HG03575 (cell line): ENCODE measurements at regions not wholly inside any gene's neighbourhood (a gene's known extent, or its start where the extent isn't known, plus 50 kb on each side); places are given as distances from the start of the nearest gene placed in this dataset.

Experiments
- ATAC-seq: cut with Tn5 transposase; IDR thresholded peaks from one replicate; pipeline ENCODE4 v1.9.1; 2021; ENCODE audit not compliant: unreplicated experiment, insufficient number of reproducible peaks, low FRiP score; ENCODE audit errors: extremely low read depth

DNA sequence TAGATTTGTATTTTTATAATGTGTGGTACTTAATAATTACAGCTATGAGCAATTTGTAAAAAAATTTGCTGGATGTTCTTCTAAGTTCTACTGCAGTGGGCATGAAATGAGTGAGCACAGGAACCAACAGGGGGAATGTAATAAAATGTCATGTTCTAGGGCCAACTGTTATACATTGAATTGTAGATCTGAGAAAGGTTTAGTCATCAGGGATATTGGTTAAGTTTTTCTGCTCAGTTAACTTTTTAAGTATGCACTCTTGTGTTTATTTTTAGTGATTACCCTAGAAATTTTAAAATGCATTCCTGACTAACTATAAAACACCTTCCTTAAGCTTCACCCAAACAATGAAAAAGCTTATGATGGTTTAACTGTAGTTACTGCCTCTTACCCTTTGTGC is 101.8 kb downstream of the CAND1 start:
- no peak for ATAC-seq

- ATAC-seq = no peak
These were observed 107.9 kb downstream of the CAND1 start for GRCh38 chr12:67377021-67377420.

DNA sequence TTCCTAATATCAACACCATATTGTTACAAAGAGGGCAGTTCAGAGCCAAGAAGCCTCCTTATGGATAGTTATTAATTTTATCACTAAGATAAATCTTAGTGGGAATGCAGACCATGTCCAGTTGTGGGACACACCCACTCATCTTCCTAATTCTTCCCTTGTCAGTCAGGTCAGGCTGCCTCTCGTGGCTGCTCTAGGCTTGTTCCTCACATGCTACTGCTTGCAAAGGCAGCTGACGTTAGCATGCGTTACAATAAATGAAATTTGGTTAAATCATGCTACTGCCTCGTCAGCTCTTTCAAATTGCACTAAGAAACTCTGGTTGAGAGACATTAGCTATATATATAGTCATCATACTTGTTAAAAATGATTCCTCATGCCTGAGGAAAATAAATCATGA is 108.4 kb downstream of the CAND1 start:
- ATAC-seq = no peak

DNA sequence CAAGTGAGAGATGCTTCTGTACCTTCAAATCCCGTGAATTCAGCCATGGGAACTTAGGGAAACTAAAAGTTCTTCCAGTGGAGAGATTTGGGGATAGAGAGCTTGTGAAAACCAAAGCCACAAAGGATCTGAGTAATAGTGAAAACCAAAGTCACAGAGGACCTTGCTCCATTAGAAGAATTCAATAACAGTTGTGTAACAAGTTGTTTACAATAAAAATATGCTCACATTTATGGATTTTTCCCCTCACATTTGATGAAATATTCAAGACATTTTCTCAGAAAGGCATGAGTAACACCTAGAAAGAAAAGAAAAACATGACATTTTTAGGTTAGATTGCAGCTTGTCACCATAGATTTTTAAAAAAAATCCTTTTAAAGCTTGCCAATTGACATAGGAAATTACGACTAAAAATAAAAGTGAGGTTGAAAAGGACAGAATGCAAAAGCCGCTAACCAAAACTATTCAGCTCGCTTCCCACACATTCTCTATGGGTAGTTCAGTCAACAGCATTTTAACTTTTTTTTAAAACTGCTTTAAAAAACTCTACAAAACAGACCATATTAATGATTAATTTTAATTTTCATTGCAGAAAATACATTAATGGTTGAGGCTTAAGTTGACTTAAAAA is 113.2 kb downstream of the CAND1 start:
- no peak for ATAC-seq

DNA sequence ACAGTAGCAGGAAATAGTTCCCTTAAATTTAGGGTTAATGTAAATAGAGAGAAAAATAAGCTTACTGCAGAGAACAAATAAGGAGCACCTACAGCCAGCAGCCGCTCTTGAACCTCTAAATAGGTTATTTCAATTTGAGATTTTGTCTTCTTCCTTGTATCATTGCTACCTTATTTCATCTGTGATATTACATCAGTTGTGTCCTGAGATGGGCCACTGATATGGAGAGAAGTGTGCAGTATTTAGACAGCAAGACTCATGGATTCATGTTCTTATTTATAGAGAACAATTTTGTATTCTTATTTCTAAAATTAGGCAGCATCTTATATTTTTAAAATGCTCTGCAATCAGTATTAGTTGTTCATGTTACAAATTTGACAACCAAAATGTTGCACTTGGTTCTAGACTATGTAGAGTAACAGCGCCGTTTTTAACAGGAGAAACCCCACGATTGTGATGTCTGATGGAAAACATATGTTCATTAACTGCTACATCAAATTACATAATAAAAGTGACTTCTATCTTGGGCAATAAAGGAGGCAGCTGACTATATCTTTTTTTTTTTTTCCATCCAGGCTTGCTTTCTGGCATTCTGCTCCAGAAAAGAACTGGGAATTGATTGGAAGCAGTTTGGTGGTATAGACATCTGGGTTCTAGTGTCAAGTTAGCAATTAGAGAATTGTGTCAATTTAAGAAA is 117.9 kb downstream of the CAND1 start:
- no peak for ATAC-seq

GRCh38 chr12:67388331-67389138 is 119.4 kb downstream of the CAND1 start:
- no peak for ATAC-seq

GRCh38 chr12:67390273-67390672 is 121.1 kb downstream of the CAND1 start:
- no peak for ATAC-seq

GRCh38 chr12:67391034-67391433 is 121.9 kb downstream of the CAND1 start:
- no peak for ATAC-seq

DNA sequence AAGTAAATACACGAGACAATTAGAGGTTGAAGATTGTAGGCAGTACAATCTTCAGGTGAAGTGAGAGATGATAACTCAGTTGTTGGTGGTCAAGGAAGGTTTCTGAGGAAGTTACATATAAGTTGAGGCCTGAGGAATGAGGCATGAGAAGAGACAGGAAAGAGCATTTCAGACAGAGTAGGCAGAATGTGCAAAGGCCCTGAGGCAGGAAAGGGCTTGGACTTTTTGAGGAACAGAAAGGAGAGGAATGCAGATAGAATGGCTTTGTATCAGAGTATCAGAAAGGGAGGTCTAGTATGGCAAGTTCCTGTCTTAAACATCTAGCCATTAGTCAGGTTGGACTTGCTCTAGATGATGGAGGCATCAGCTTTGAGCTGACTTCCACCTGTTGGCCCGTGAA is 122.5 kb downstream of the CAND1 start:
- no peak for ATAC-seq

DNA sequence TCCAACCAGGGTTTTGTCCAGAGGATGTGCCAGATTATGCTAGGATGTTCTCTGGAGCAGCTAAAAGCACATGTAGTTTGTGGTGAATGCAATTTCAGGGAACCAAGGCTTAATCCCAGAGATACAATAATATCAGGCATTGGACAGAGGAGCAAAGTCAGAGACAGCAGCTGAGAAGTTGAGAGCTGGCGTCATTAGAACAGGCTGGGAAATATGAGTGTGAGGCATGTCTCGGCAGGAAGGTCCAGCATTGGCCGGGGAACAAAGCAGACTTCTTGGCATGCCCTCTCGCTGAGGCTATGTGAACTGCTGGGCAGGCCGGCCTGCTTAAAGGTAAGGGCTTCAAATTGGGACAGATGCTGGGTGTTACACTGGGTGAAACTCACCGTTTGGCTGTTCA is 125.4 kb downstream of the CAND1 start:
- no peak for ATAC-seq

DNA sequence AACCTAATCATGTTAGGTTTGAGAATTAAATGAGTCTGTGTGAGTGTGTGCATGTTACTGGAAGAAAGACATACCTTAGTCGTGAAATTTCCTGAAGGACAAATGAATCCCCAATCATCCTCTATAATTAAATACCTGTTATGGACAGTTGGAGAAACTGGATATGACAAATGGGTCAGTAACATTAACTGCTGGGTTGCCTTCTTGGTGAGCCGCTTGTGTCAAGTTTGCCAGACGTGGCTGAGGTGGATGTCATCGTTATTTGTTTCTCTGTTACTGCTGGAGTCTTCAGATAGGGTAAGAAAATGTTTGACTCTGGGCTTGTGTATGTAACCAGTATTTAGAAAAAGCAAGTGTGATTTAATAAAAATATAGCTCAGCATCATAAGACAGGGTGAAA is 131.6 kb downstream of the CAND1 start:
- ATAC-seq = no peak

DNA sequence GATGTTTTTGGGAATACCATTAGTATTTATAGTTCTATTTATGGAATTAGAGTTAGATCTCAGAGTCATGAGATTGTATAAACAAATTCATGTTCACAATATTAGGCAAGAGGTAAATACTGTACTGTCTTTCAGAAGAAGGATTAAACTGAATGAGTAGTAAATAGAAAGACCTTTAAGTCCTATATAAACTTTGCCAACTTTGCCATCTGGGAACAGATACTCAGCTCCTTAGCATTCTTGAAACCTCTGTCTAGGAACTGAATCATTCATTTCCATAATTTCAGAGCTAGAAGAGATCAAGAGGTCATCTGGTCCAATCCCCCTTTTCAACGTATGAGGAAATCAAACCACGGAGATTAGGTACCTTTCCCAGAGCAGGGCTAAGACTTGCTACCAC is 141.1 kb downstream of the CAND1 start:
- ATAC-seq = no peak

GRCh38 chr12:67410667-67411067 is 141.5 kb downstream of the CAND1 start:
- ATAC-seq = no peak

DNA sequence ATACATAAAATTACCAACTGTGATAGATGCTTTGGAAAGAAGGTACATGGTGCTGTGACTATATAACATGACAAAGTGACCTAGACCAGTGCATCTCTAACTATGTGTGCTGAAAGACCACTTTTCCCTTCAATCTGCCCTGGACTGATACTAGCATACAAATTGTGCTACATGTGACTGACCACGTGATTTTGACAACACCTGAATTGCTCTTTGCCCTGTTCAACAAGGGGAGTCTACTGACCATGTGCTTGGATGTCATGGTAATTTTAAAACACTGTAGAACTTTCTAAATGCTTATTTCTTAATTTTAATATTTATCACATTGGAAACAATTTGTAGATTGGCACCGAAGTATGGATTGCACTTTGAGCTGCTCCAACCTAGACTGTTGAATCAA is 142.4 kb downstream of the CAND1 start:
- ATAC-seq = no peak

- ATAC-seq = no peak
These were observed 144.4 kb downstream of the CAND1 start for GRCh38 chr12:67413577-67413976.

DNA sequence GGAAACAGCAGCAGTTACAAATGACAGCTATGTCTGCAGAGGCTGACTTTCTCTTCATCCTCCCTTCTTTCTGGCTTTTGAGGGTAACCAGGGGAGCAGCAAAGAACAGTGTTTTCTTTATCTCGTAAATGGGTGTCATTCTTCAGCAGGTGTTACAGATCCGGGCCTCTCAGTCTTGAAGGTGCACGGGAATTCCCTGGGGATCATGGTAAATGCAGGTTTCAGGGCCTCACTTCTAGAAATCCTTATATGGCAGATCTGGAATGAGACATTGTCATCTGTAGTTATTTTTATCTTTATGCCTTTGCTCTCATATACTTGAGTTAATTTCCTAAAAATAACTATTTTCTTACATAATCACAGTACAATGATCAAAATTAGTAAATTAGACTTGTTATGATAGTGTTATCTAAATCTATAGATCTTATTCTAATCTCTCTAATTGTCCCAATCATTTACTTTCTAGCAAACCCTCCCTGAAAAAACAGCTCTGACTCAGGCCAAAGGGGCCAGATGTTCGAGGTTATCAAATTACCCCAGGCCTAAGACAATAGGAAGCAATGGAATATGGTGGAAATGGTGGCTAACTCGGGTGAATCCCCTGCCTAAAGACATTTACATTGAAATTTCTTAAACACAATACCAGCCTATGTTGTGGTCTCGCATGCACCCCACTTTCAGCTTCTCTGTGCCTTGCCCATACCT is 145.0 kb downstream of the CAND1 start:
- no peak for ATAC-seq

GRCh38 chr12:67415473-67415872 is 146.3 kb downstream of the CAND1 start:
- no peak for ATAC-seq

GRCh38 chr12:67419810-67420209 is 150.7 kb downstream of the CAND1 start:
- ATAC-seq = no peak

DNA sequence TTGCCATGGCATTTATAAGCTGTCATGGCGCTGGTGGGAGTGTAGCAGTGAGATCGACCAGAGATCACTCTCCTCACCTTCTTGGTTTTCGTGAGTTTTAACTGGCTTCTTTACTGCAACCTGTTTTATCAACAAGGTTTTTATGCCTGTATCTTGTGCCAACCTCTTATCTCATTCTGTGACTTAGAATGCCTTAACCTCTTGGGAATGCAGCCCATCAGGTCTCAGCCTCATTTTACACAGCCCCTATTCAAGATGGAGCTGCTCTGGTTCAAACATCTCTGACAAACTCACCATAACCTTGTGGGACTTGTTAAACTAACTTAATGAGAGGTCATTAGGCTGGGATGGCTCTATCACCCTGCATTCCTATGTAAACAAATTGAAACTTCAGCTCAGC is 151.3 kb downstream of the CAND1 start:
- no peak for ATAC-seq

- ATAC-seq = no peak
These were observed 152.9 kb downstream of the CAND1 start for GRCh38 chr12:67422081-67422480.
